ENCODE measurements at regions not wholly inside any gene's neighbourhood (a gene's known extent, or its start where the extent isn't known, plus 50 kb on each side); places are given as distances from the start of the nearest gene placed in this dataset.
"Not testable (repeated sequence)": the region's sequence is repeated elsewhere in the genome, so short reads cannot be mapped to it uniquely, and the experiment has no call there.

DNA sequence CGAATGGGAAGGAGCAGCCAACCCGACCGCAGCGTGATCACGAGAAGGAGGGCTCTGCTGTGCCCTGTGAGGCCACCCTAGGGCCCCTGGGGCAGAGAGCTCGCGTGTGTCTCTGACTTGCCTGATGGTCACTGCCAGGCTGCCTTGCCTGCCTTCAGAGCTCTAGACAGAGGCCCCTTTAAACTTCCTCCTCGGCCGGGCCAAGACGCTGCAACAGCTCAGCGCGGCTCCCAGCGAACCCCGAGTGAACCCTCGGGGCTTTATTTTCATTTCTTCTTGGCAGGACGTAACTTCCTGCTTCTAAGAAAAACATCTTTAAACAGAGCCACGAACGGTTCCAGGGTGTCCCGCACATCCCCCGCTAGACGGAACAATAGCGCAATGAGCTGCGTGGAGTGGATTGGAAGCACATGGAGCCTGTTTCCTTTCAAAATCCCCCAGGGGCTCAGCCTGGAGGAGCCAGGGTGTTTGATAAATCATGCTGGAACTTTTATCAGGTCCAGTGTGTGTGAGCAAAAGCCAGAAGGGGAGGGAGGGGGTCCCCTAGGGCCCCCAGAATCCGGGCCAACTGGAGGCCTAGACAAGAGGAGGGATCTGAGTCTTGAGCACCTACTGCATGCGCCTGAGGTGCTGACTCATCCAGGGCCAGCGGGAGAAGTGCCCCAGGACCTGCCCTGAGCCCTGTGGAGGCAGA lies 134.1 kb upstream of the GDF10 start:
- no peaks in the 10 kb centered on the region for H3K9me3 ChIP-seq (ENCODE audit: control insufficient read depth, insufficient read depth, low read depth, low read length)

DNA sequence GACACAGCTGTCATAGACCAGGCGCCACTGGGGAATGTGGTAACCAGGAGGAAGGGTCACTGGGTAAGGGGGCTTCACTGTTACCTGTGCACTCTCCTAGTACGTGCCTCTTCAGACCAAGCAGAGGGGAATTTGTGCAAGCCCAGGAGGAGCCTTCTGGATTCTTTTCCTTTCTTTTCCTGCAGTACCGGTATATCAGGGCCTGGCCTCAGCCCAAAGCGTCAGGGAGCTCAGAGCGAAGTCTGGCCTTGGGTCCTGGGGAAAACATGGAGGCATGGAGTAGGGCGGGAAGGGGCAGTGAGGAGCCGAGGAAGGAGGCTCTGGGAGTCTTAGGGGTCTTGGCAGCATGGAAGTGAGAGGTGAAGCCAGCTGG lies 133.6 kb upstream of the GDF10 start:
- peak overlapping the region; percentile 18 for H3K9ac ChIP-seq (ENCODE audit: insufficient read depth, low read length)
- no peaks in the 10 kb centered on the region for H3K9me3 ChIP-seq (ENCODE audit: control insufficient read depth, insufficient read depth, low read depth, low read length)
- H3K79me2 ChIP-seq (ENCODE audit: control insufficient read depth, insufficient read depth, low read length): no peaks in the 10 kb centered on the region
- no peaks in the 10 kb centered on the region for H4K20me1 ChIP-seq (ENCODE audit: control insufficient read depth, extremely low read depth, insufficient read depth, low read length)
- H3K4me1 ChIP-seq (ENCODE audit: control insufficient read depth, extremely low read depth, insufficient read depth, low read length): peaks cover 27% of the 10 kb centered on the region
- peak overlapping the region; percentile 54 for H3K4me2 ChIP-seq (ENCODE audit: extremely low read depth, insufficient read depth, low read length)
- H2AFZ ChIP-seq (ENCODE audit: low read length): peak overlapping the region; percentile 90
- TF ChIP-seq, protein P1, sequence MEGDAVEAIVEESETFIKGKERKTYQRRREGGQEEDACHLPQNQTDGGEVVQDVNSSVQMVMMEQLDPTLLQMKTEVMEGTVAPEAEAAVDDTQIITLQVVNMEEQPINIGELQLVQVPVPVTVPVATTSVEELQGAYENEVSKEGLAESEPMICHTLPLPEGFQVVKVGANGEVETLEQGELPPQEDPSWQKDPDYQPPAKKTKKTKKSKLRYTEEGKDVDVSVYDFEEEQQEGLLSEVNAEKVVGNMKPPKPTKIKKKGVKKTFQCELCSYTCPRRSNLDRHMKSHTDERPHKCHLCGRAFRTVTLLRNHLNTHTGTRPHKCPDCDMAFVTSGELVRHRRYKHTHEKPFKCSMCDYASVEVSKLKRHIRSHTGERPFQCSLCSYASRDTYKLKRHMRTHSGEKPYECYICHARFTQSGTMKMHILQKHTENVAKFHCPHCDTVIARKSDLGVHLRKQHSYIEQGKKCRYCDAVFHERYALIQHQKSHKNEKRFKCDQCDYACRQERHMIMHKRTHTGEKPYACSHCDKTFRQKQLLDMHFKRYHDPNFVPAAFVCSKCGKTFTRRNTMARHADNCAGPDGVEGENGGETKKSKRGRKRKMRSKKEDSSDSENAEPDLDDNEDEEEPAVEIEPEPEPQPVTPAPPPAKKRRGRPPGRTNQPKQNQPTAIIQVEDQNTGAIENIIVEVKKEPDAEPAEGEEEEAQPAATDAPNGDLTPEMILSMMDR (conservative IDR thresholded peaks at IDR 0.05 in 1 of 2, IDR thresholded peaks at IDR 0.05 in 1 of 2; ENCODE audit: low read depth in 1 of 2, low read length in 2 of 2): no peak
- no peak for TF ChIP-seq EZH2 (IDR thresholded peaks at IDR 0.05; ENCODE audit: low read length, missing control alignments)
- H3K27me3 ChIP-seq (ENCODE audit: control insufficient read depth, insufficient read depth, low read length): no peaks in the 10 kb centered on the region
- no peak for DNase-seq (ENCODE audit: low read depth in 2 of 2)
- peak overlapping the region; percentile 82 for H3K27ac ChIP-seq (ENCODE audit: insufficient read depth, low read length)
- no peak overlapping the region for H3K4me3 ChIP-seq (replicated peaks in 1 of 4; ENCODE audit: control extremely low read depth in 1 of 4, insufficient read depth in 1 of 4, low read depth in 3 of 4, low read length in 4 of 4)
- no peaks in the 10 kb centered on the region for H3K36me3 ChIP-seq (ENCODE audit: control insufficient read depth, insufficient read depth, low read length)

More for the DNA sequence above, 134.1 kb upstream of the GDF10 start:
- Histone ChIP-seq H3K4me2 (ENCODE audit: extremely low read depth, insufficient read depth, low read length) (peak overlapping the region; percentile 54), H3K36me3 (ENCODE audit: control insufficient read depth, insufficient read depth, low read length) (no peaks in the 10 kb centered on the region), H2AFZ (ENCODE audit: low read length) (peak overlapping the region; percentile 90), H3K4me1 (ENCODE audit: control insufficient read depth, extremely low read depth, insufficient read depth, low read length) (peaks cover 27% of the 10 kb centered on the region), H3K4me3 (replicated peaks in 1 of 4; ENCODE audit: control extremely low read depth in 1 of 4, insufficient read depth in 1 of 4, low read depth in 3 of 4, low read length in 4 of 4) (peak overlapping the region in 1 of 4 experiments; percentile 12), H3K79me2 (ENCODE audit: control insufficient read depth, insufficient read depth, low read length) (no peaks in the 10 kb centered on the region), H3K27me3 (ENCODE audit: control insufficient read depth, insufficient read depth, low read length) (no peaks in the 10 kb centered on the region), H3K9ac (ENCODE audit: insufficient read depth, low read length) (peak overlapping the region; percentile 53), H3K27ac (ENCODE audit: insufficient read depth, low read length) (peak overlapping the region; percentile 82), H4K20me1 (ENCODE audit: control insufficient read depth, extremely low read depth, insufficient read depth, low read length) (no peaks in the 10 kb centered on the region)
- TF ChIP-seq, protein P1 (conservative IDR thresholded peaks at IDR 0.05 in 1 of 2, IDR thresholded peaks at IDR 0.05 in 1 of 2; ENCODE audit: low read depth in 1 of 2, low read length in 2 of 2): no peak
- no peak for TF ChIP-seq EZH2 (IDR thresholded peaks at IDR 0.05; ENCODE audit: low read length, missing control alignments)
- peak; percentile 53 to 76 for DNase-seq (ENCODE audit: low read depth in 2 of 2)

DNA sequence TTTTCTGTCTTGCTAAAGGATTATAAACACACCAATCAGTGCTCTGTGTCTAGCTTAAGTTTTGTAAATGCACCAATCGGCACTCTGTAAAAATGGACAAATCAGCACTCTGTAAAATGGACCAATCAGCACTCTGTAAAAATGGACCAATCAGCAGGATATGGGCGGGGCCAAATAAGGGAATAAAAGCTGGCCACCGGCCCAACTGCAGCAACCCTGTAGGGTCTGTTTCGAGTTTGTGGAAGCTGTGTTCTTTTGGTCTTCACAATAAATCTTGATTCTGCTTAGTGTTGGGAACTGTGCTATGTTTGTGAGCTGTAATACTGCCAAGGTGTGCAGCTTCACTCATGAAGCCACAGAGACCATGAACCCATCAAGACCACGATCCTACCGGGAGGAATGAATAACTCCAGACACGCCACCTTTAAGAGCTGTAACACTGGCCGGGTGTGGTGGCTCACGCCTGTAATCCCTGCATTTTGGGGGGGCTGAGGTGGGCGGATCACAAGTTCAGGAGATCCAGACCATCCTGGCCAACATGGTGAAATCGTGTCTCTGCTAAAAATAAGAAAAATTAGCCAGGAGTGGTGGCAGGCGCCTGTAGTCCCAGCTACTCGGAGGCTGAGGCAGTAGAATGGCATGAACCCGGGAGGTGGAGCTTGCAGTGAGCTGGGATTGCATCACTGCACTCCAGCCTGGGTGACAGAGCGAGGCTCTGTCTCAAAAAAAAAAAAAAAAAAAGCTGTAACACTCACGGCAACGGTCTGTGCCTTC lies 133.0 kb upstream of the GDF10 start:
- peak overlapping the region in 3 of 4 experiments; percentile 16 to 51 (median 31) for H3K4me3 ChIP-seq (replicated peaks in 1 of 4; ENCODE audit: control extremely low read depth in 1 of 4, insufficient read depth in 1 of 4, low read depth in 3 of 4, low read length in 4 of 4)
- H3K4me1 ChIP-seq (ENCODE audit: control insufficient read depth, extremely low read depth, insufficient read depth, low read length): peaks cover 27% of the 10 kb centered on the region
- H3K36me3 ChIP-seq (ENCODE audit: control insufficient read depth, insufficient read depth, low read length); H3K9me3 ChIP-seq (ENCODE audit: control insufficient read depth, insufficient read depth, low read depth, low read length); H3K27me3 ChIP-seq (ENCODE audit: control insufficient read depth, insufficient read depth, low read length); H4K20me1 ChIP-seq (ENCODE audit: control insufficient read depth, extremely low read depth, insufficient read depth, low read length); H3K79me2 ChIP-seq (ENCODE audit: control insufficient read depth, insufficient read depth, low read length): not testable (repeated sequence)
- H3K4me2 ChIP-seq (ENCODE audit: extremely low read depth, insufficient read depth, low read length): peak overlapping the region; percentile 82
- peak overlapping the region; percentile 80 for H2AFZ ChIP-seq (ENCODE audit: low read length)
- peak; percentile 38 to 54 for DNase-seq (ENCODE audit: low read depth in 2 of 2)
- peak overlapping the region; percentile 29 for H3K9ac ChIP-seq (ENCODE audit: insufficient read depth, low read length)
- peak overlapping the region; percentile 84 for H3K27ac ChIP-seq (ENCODE audit: insufficient read depth, low read length)

Data from fibroblast of lung (primary cell).